Activated CD8-positive, alpha-beta T cell treated with anti-CD3 and anti-CD28 coated beads, Interleukin-2, amount 10 ng/mL, durations not matched to agents 7 days and 5 days (primary cell): ENCODE measurements at regions not wholly inside any gene's neighbourhood (a gene's known extent, or its start where the extent isn't known, plus 50 kb on each side); places are given as distances from the start of the nearest gene placed in this dataset.
A peak's percentile ranks its signal among the peaks of the same experiment; 100 is the strongest.
"Not testable (repeated sequence)": the region's sequence is repeated elsewhere in the genome, so short reads cannot be mapped to it uniquely, and the experiment has no call there.

Source experiments
- ATAC-seq: fragments of 150-1000 bp; cut with Tn5 transposase; one replicate; pipeline ENCODE4 v1.10.0; 2021; ENCODE audit warnings: moderate library complexity
- CTCF ChIA-PET: fragments of 350-600 bp; sonication (Branson Sonifier 250); formaldehyde crosslinking; loops from one replicate; lab custom pipeline; 2021; ENCODE audit warnings: antibody characterized with exemption; lab: Charles Lee
- POLR2A ChIA-PET: fragments of 350-600 bp; sonication (Branson Sonifier 250); formaldehyde crosslinking; loops from one replicate; lab custom pipeline; 2021; ENCODE audit warnings: antibody characterized with exemption; lab: Charles Lee
- DNase-seq: peaks from one replicate; pipeline ENCODE4 v3.0.0-alpha.2; 2020
- H3K27ac Mint-ChIP-seq: one replicate; pipeline ENCODE4 v1.8.0; 2021; ENCODE audit warnings: mild to moderate bottlenecking, mixed read lengths
- H3K27me3 Mint-ChIP-seq: one replicate; pipeline ENCODE4 v1.8.0; 2021; ENCODE audit warnings: low read depth, mixed read lengths
- H3K36me3 Mint-ChIP-seq: one replicate; pipeline ENCODE4 v1.8.0; 2021; ENCODE audit warnings: low read depth, mixed read lengths
- H3K4me1 Mint-ChIP-seq: one replicate; pipeline ENCODE4 v1.8.0; 2021; ENCODE audit warnings: low read depth, mixed read lengths
- H3K4me3 Mint-ChIP-seq: one replicate; pipeline ENCODE4 v1.8.0; 2021; ENCODE audit warnings: mild to moderate bottlenecking, mixed read lengths
- H3K9me3 Mint-ChIP-seq: one replicate; pipeline ENCODE4 v1.8.0; 2022; ENCODE audit warnings: mixed read lengths; ENCODE audit not compliant: insufficient read depth

- Mint-ChIP-seq H3K36me3 (no peaks in the 10 kb centered on the region), H3K27me3 (peaks cover 54% of the 10 kb centered on the region), H3K27ac (no peak overlapping the region), H3K9me3 (no peaks in the 10 kb centered on the region), H3K4me1 (peaks cover 20% of the 10 kb centered on the region), H3K4me3 (no peak overlapping the region)
- DNase-seq (no peak), ATAC-seq (no peak)
- POLR2A ChIA-PET: no interaction called here
- CTCF ChIA-PET: interaction anchor here (0.7 to 1.3 kb wide), 2 partner anchors 29 to 119 kb away, joined by 3 to 6 read pairs; no protein-coding TSS in a partner anchor
Observed at GRCh38 chr15:98547275-98547674, 101.1 kb upstream of the IGF1R start.

GRCh38 chr15:98547741-98548138, 100.6 kb upstream of the IGF1R start:
- Mint-ChIP-seq H3K27me3 (peaks cover 54% of the 10 kb centered on the region), H3K4me3 (peak overlapping the region; percentile 73), H3K27ac (no peak overlapping the region), H3K9me3 (no peaks in the 10 kb centered on the region), H3K36me3 (no peaks in the 10 kb centered on the region), H3K4me1 (peaks cover 20% of the 10 kb centered on the region)
- peak; percentile 32 for ATAC-seq
- POLR2A ChIA-PET: no interaction called here
- CTCF ChIA-PET: interaction anchor here (0.7 to 1.1 kb wide), 3 partner anchors 9 to 120 kb away, joined by 3 to 4 read pairs (median 3); no protein-coding TSS in a partner anchor
- DNase-seq: no peak

GRCh38 chr15:98548139-98548971, 100.0 kb upstream of the IGF1R start:
- POLR2A ChIA-PET: no interaction called here
- peaks cover 49% of the 10 kb centered on the region for H3K27me3 Mint-ChIP-seq

GRCh38 chr15:98549003-98549402, 99.3 kb upstream of the IGF1R start:
- CTCF ChIA-PET: interaction anchor here (1.2 kb wide), 1 partner anchor 29 kb away, joined by 3 read pairs; no protein-coding TSS in a partner anchor
- H3K4me3 Mint-ChIP-seq: peak overlapping the region; percentile 73

More at GRCh38 chr15:98548139-98548971, 100.0 kb upstream of the IGF1R start:
- Mint-ChIP-seq H3K9me3 (no peaks in the 10 kb centered on the region), H3K36me3 (no peaks in the 10 kb centered on the region), H3K4me3 (peak overlapping the region; percentile 73), H3K27ac (no peak overlapping the region), H3K4me1 (peaks cover 20% of the 10 kb centered on the region)
- DNase-seq (peak; percentile 35), ATAC-seq (peak; percentile 76)
- CTCF ChIA-PET: interaction anchor here (1.0 to 1.2 kb wide), 3 partner anchors 8 to 99 kb away, joined by 3 to 4 read pairs (median 3); no protein-coding TSS in a partner anchor

GRCh38 chr15:98549741-98550140, 98.6 kb upstream of the IGF1R start:
- ChIA-PET CTCF (no interaction called here), POLR2A (no interaction called here)
- DNase-seq (no peak), ATAC-seq (no peak)
- H3K4me1 Mint-ChIP-seq: peaks cover 20% of the 10 kb centered on the region
- no peak overlapping the region for H3K4me3 Mint-ChIP-seq
- peaks cover 50% of the 10 kb centered on the region for H3K27me3 Mint-ChIP-seq
- H3K27ac Mint-ChIP-seq: no peak overlapping the region
- no peaks in the 10 kb centered on the region for H3K9me3 Mint-ChIP-seq
- no peaks in the 10 kb centered on the region for H3K36me3 Mint-ChIP-seq

More at GRCh38 chr15:98549003-98549402, 99.3 kb upstream of the IGF1R start:
- POLR2A ChIA-PET: no interaction called here
- H3K27me3 Mint-ChIP-seq: peaks cover 49% of the 10 kb centered on the region
- H3K27ac Mint-ChIP-seq: no peak overlapping the region
- ATAC-seq (no peak), DNase-seq (no peak)
- peaks cover 20% of the 10 kb centered on the region for H3K4me1 Mint-ChIP-seq
- H3K36me3 Mint-ChIP-seq: no peaks in the 10 kb centered on the region
- H3K9me3 Mint-ChIP-seq: no peaks in the 10 kb centered on the region

GRCh38 chr15:98550363-98550762, 98.0 kb upstream of the IGF1R start:
- DNase-seq, H3K36me3 Mint-ChIP-seq, H3K27ac Mint-ChIP-seq, CTCF ChIA-PET, ATAC-seq, POLR2A ChIA-PET, H3K9me3 Mint-ChIP-seq, H3K4me3 Mint-ChIP-seq: not testable (repeated sequence)
- H3K4me1 Mint-ChIP-seq: peaks cover 20% of the 10 kb centered on the region
- peaks cover 47% of the 10 kb centered on the region for H3K27me3 Mint-ChIP-seq

- H3K9me3 Mint-ChIP-seq: no peaks in the 10 kb centered on the region
- peaks cover 20% of the 10 kb centered on the region for H3K4me1 Mint-ChIP-seq
- no peak overlapping the region for H3K4me3 Mint-ChIP-seq
- ATAC-seq (no peak), DNase-seq (no peak)
- H3K27me3 Mint-ChIP-seq: peaks cover 34% of the 10 kb centered on the region
- ChIA-PET POLR2A (interaction anchor here (0.7 kb wide), 1 partner anchor 73 kb away, joined by 3 read pairs; no protein-coding TSS in a partner anchor), CTCF (no interaction called here)
- H3K27ac Mint-ChIP-seq: no peak overlapping the region
- H3K36me3 Mint-ChIP-seq: no peaks in the 10 kb centered on the region
Observed at GRCh38 chr15:98551936-98552562, 96.3 kb upstream of the IGF1R start.

GRCh38 chr15:98554272-98555172, 93.8 kb upstream of the IGF1R start:
- Mint-ChIP-seq H3K36me3 (no peaks in the 10 kb centered on the region), H3K9me3 (no peaks in the 10 kb centered on the region), H3K27me3 (peaks cover 13% of the 10 kb centered on the region), H3K4me1 (no peaks in the 10 kb centered on the region), H3K4me3 (no peak overlapping the region), H3K27ac (no peak overlapping the region)
- CTCF ChIA-PET: interaction anchor here (0.6 kb wide), 1 partner anchor 289 kb away, joined by 3 read pairs; no protein-coding TSS in a partner anchor
- no peak for ATAC-seq
- no peak for DNase-seq
- POLR2A ChIA-PET: no interaction called here

- no peak for ATAC-seq
- POLR2A ChIA-PET: no interaction called here
- no peaks in the 10 kb centered on the region for H3K4me1 Mint-ChIP-seq
Observed at GRCh38 chr15:98555173-98555515, 93.2 kb upstream of the IGF1R start.

GRCh38 chr15:98556321-98556720, 92.0 kb upstream of the IGF1R start:
- no peaks in the 10 kb centered on the region for H3K36me3 Mint-ChIP-seq
- H3K27me3 Mint-ChIP-seq: peaks cover 7% of the 10 kb centered on the region
- ATAC-seq: no peak
- H3K4me1 Mint-ChIP-seq: no peaks in the 10 kb centered on the region
- ChIA-PET POLR2A (no interaction called here), CTCF (interaction anchor here (0.6 kb wide), 1 partner anchor 8 kb away, joined by 3 read pairs; no protein-coding TSS in a partner anchor)
- DNase-seq: no peak
- H3K9me3 Mint-ChIP-seq: no peaks in the 10 kb centered on the region
- H3K4me3 Mint-ChIP-seq: no peak overlapping the region
- H3K27ac Mint-ChIP-seq: no peak overlapping the region

More at GRCh38 chr15:98555173-98555515, 93.2 kb upstream of the IGF1R start:
- Mint-ChIP-seq H3K27ac (no peak overlapping the region), H3K9me3 (no peaks in the 10 kb centered on the region), H3K27me3 (peaks cover 13% of the 10 kb centered on the region), H3K4me3 (no peak overlapping the region), H3K36me3 (no peaks in the 10 kb centered on the region)
- CTCF ChIA-PET: no interaction called here
- DNase-seq: no peak

- ATAC-seq (no peak), DNase-seq (no peak)
- H3K36me3 Mint-ChIP-seq: no peaks in the 10 kb centered on the region
- ChIA-PET CTCF (interaction anchor here (1.3 kb wide), 1 partner anchor 42 kb away, joined by 3 read pairs; no protein-coding TSS in a partner anchor), POLR2A (no interaction called here)
- H3K27me3 Mint-ChIP-seq: peaks cover 3% of the 10 kb centered on the region
- no peaks in the 10 kb centered on the region for H3K9me3 Mint-ChIP-seq
- no peak overlapping the region for H3K4me3 Mint-ChIP-seq
- no peak overlapping the region for H3K27ac Mint-ChIP-seq
- no peaks in the 10 kb centered on the region for H3K4me1 Mint-ChIP-seq
Observed at GRCh38 chr15:98560338-98560737, 88.0 kb upstream of the IGF1R start.
